ENCODE measurements at regions not wholly inside any gene's neighbourhood (a gene's known extent, or its start where the extent isn't known, plus 50 kb on each side); places are given as distances from the start of the nearest gene placed in this dataset.

DNA sequence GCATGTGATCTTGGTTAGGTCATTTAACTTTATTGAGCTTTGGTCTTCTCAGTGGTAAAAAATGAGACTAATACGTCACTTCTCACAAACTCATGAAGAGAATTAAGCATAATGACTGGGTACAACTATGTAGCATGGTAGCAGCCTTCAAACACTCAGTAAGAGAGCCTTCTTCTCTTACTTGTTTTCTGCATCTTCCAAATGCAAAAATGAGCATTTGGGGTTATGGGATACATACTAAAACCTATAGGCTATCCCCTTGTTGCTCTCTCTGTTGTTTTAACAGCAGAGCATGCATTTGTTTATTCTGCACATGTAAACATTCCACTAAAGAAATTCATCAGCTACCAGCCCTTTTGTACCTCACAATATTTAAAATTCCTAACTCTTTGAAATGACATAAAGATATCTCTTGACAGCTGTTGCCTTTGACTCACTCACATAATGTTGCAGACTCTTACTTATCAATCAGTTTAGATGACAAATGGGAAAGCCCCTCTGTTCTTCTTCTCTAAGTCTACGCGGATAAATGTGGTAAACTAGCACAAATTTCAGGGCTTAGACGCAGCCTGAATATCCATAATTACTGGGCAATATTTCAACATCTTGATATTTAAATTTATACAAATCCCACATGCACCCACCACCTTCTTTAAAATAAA is 327.3 kb upstream of the SATB1 start:
- no peak for TF ChIP-seq CTCF (IDR thresholded peaks at IDR 0.05; ENCODE audit: control extremely low read depth in 1 of 3, insufficient read depth in 1 of 3, low read depth in 1 of 3, low read length in 3 of 3)
- no peak for TF ChIP-seq EP300 (IDR thresholded peaks at IDR 0.05; ENCODE audit: borderline replicate concordance in 1 of 2, low read depth in 2 of 2, low read length in 2 of 2)
- no peak for TF ChIP-seq CREB1 (IDR thresholded peaks at IDR 0.05)
- TF ChIP-seq EZH2 (IDR thresholded peaks at IDR 0.05; ENCODE audit: low read depth, low read length, severe bottlenecking) = no peak
- TF ChIP-seq FOSL1 (IDR thresholded peaks at IDR 0.05; ENCODE audit: insufficient read depth, low read depth, low read length) = no peak

Measured in H1 (cell line).